ENCODE measurements at regions not wholly inside any gene's neighbourhood (a gene's known extent, or its start where the extent isn't known, plus 50 kb on each side); places are given as distances from the start of the nearest gene placed in this dataset.

GRCh38 chr2:120991441-120991840 is 255.8 kb downstream of the GLI2 start:
- no peak overlapping the region for H3K4me3 ChIP-seq (replicated peaks; ENCODE audit: low read depth, low read length)
- no peak for TF ChIP-seq CTCF (IDR thresholded peaks at IDR 0.05; ENCODE audit: insufficient read depth, low read length, poor library complexity, severe bottlenecking)
- no peak for DNase-seq (ENCODE audit: extremely low read depth, insufficient read length)
- no peaks in the 10 kb centered on the region for H3K36me3 ChIP-seq (ENCODE audit: control insufficient read depth, insufficient read depth, low read length)
- H3K27me3 ChIP-seq (replicated peaks; ENCODE audit: control insufficient read depth, insufficient read depth, low read length), result no peaks in the 10 kb centered on the region; the same call in 1 of the 2 replicates

GRCh38 chr2:120992791-120993555 is 257.3 kb downstream of the GLI2 start:
- Histone ChIP-seq H3K4me3 (replicated peaks; ENCODE audit: low read depth, low read length) (no peak overlapping the region), H3K36me3 (ENCODE audit: control insufficient read depth, insufficient read depth, low read length) (no peaks in the 10 kb centered on the region), H3K27me3 (replicated peaks; ENCODE audit: control insufficient read depth, insufficient read depth, low read length) (no peaks in the 10 kb centered on the region; the same call in 1 of the 2 replicates)
- DNase-seq (ENCODE audit: extremely low read depth, insufficient read length), result no peak
- TF ChIP-seq CTCF (IDR thresholded peaks at IDR 0.05; ENCODE audit: insufficient read depth, low read length, poor library complexity, severe bottlenecking), result no peak

- TF ChIP-seq CTCF (IDR thresholded peaks at IDR 0.05; ENCODE audit: insufficient read depth, low read length, poor library complexity, severe bottlenecking), result no peak
- Histone ChIP-seq H3K27me3 (replicated peaks; ENCODE audit: control insufficient read depth, insufficient read depth, low read length) (no peaks in the 10 kb centered on the region; the same call in 1 of the 2 replicates), H3K36me3 (ENCODE audit: control insufficient read depth, insufficient read depth, low read length) (no peaks in the 10 kb centered on the region), H3K4me3 (replicated peaks; ENCODE audit: low read depth, low read length) (no peak overlapping the region)
- DNase-seq (ENCODE audit: extremely low read depth, insufficient read length), result no peak
Observed at GRCh38 chr2:120993661-120994060, 258.0 kb downstream of the GLI2 start.

- no peaks in the 10 kb centered on the region; the same call in 1 of the 2 replicates for H3K27me3 ChIP-seq (replicated peaks; ENCODE audit: control insufficient read depth, insufficient read depth, low read length)
- TF ChIP-seq CTCF (IDR thresholded peaks at IDR 0.05; ENCODE audit: insufficient read depth, low read length, poor library complexity, severe bottlenecking), result no peak
- no peak for DNase-seq (ENCODE audit: extremely low read depth, insufficient read length)
- H3K36me3 ChIP-seq (ENCODE audit: control insufficient read depth, insufficient read depth, low read length), result no peaks in the 10 kb centered on the region
- no peak overlapping the region for H3K4me3 ChIP-seq (replicated peaks; ENCODE audit: low read depth, low read length)
Observed at GRCh38 chr2:120994301-120994995, 258.8 kb downstream of the GLI2 start.

- H3K27me3 ChIP-seq (replicated peaks; ENCODE audit: control insufficient read depth, insufficient read depth, low read length), result no peaks in the 10 kb centered on the region; the same call in 1 of the 2 replicates
- no peaks in the 10 kb centered on the region for H3K36me3 ChIP-seq (ENCODE audit: control insufficient read depth, insufficient read depth, low read length)
- DNase-seq (ENCODE audit: extremely low read depth, insufficient read length), result no peak
- no peak overlapping the region for H3K4me3 ChIP-seq (replicated peaks; ENCODE audit: low read depth, low read length)
- TF ChIP-seq CTCF (IDR thresholded peaks at IDR 0.05; ENCODE audit: insufficient read depth, low read length, poor library complexity, severe bottlenecking), result no peak
Observed at GRCh38 chr2:120995152-120995551, 259.5 kb downstream of the GLI2 start.

All from GM06990 (cell line).